SK-N-SH (cell line): ENCODE measurements at regions not wholly inside any gene's neighbourhood (a gene's known extent, or its start where the extent isn't known, plus 50 kb on each side); places are given as distances from the start of the nearest gene placed in this dataset.

Experiments used
- CTCF ChIA-PET: fragments of 300-600, 350-600 bp; formaldehyde crosslinking; extraction: SDS; loops from one replicate; lab custom pipeline; 2021; lab: Yijun Ruan, JAX
- POLR2A ChIA-PET: fragments of 350-600 bp; sonication (Branson Sonifier 250); formaldehyde crosslinking; extraction: SDS; loops from one replicate; lab custom pipeline; 2020; ENCODE audit warnings: antibody characterized with exemption, inconsistent platforms; lab: Yijun Ruan, JAX
- DNase-seq: peaks from one replicate; pipeline ENCODE4 v3.0.0; 2012
- H2AFZ ChIP-seq: fragments of 200-600 bp; sonication (generic); 2 replicates; pipeline ENCODE4 v1.8.1; 2016; ENCODE audit warnings: antibody characterized with exemption, mild to moderate bottlenecking, low read depth
- H3F3A ChIP-seq: fragments of 200-600 bp; sonication (generic); replicated peaks from 2 replicates; pipeline ENCODE3; 2016; ENCODE audit warnings: antibody characterized with exemption, mild to moderate bottlenecking; ENCODE audit not compliant: insufficient read depth
- H3K27ac ChIP-seq, 2 experiments: fragments of 200-500 bp in 1 of 2; fragments of 200-600 bp in 1 of 2; sonication (Bioruptor generic) in 1 of 2; sonication (generic), shearing (Covaris generic) in 1 of 2; 2 replicates each; pipeline versions ENCODE4 v1.5.1 to v1.6.1; 2014 to 2016; ENCODE audit warnings: low read depth in 2 of 2, inconsistent platforms in 1 of 2, low read length in 1 of 2, mild to moderate bottlenecking in 1 of 2, mixed read lengths in 1 of 2
- H3K27me3 ChIP-seq: fragments of 200-600 bp; sonication (generic), shearing (Covaris generic); 2 replicates; pipeline ENCODE4 v1.6.1; 2016; ENCODE audit warnings: mixed run types; ENCODE audit not compliant: insufficient read depth
- H3K36me3 ChIP-seq, 2 experiments: fragments of 200-500 bp in 1 of 2; fragments of 200-600 bp in 1 of 2; sonication (Bioruptor generic) in 1 of 2; sonication (generic) in 1 of 2; replicated peaks in 1 of 2; 2 replicates each; pipeline versions ENCODE3 to v1.5.1; 2014 to 2016; ENCODE audit warnings: low read length in 1 of 2, mild to moderate bottlenecking in 1 of 2; ENCODE audit not compliant: insufficient read depth in 2 of 2, control insufficient read depth in 1 of 2
- H3K4me1 ChIP-seq, 2 experiments: fragments of 200-500 bp in 1 of 2; fragments of 200-600 bp in 1 of 2; sonication (Bioruptor generic) in 1 of 2; sonication (generic), shearing (Covaris generic) in 1 of 2; 2 replicates each; pipeline versions ENCODE4 v1.5.1 to v1.6.1; 2014 to 2016; ENCODE audit warnings: low read depth in 1 of 2, low read length in 1 of 2, mixed run types in 1 of 2; ENCODE audit not compliant: insufficient read depth in 2 of 2, control insufficient read depth in 1 of 2
- H3K4me2 ChIP-seq: fragments of 200-600 bp; sonication (generic), shearing (Covaris generic); 2 replicates; pipeline ENCODE4 v1.6.1; 2017; ENCODE audit warnings: mixed run types
- H3K4me3 ChIP-seq, 2 experiments: fragments of 200-500 bp in 1 of 2; fragments of 200-600 bp in 1 of 2; sonication (Bioruptor generic) in 1 of 2; sonication (generic), shearing (Covaris generic) in 1 of 2; 2 replicates each; pipeline versions ENCODE4 v1.5.1 to v1.8.1; 2014 to 2016; ENCODE audit warnings: low read depth in 2 of 2, inconsistent platforms in 1 of 2, low read length in 1 of 2, mild to moderate bottlenecking in 1 of 2, mixed read lengths in 1 of 2, moderate library complexity in 1 of 2
- H3K79me2 ChIP-seq: fragments of 200-600 bp; sonication (generic); 2 replicates; pipeline ENCODE4 v1.8.1; 2017; ENCODE audit warnings: mild to moderate bottlenecking; ENCODE audit not compliant: insufficient read depth
- H3K9ac ChIP-seq: fragments of 200-600 bp; sonication (generic); 2 replicates; pipeline ENCODE4 v1.6.1; 2017; ENCODE audit warnings: mixed run types
- H3K9me2 ChIP-seq: fragments of 200-600 bp; sonication (generic); 2 replicates; pipeline ENCODE4 v1.6.1; 2017; ENCODE audit warnings: mixed run types
- H3K9me3 ChIP-seq: fragments of 200-600 bp; sonication (generic); 2 replicates; pipeline ENCODE4 v1.6.1; 2017; ENCODE audit warnings: mixed run types, mild to moderate bottlenecking, moderate library complexity
- H4K20me1 ChIP-seq: fragments of 200-600 bp; sonication (generic); 2 replicates; pipeline ENCODE4 v1.6.1; 2017; ENCODE audit warnings: mild to moderate bottlenecking, mixed run types; ENCODE audit not compliant: insufficient read depth
- ELF1 ChIP-seq: IDR thresholded peaks from 2 replicates; pipeline ENCODE4 v1.4.0; 2012
- EP300 ChIP-seq, 2 experiments: IDR thresholded peaks; 2 replicates each; pipeline versions ENCODE4 v1.4.0 to v1.6.1; 2012; ENCODE audit warnings: borderline replicate concordance in 1 of 2, low read depth in 1 of 2, low read length in 1 of 2
- FOSL2 ChIP-seq: IDR thresholded peaks from 2 replicates; pipeline ENCODE4 v1.4.0; 2012; ENCODE audit warnings: low read depth, mild to moderate bottlenecking, moderate library complexity, borderline replicate concordance
- FOXM1 ChIP-seq: IDR thresholded peaks from 2 replicates; pipeline ENCODE4 v1.4.0; 2012; ENCODE audit warnings: low read depth, mild to moderate bottlenecking
- GABPA ChIP-seq: IDR thresholded peaks from 2 replicates; pipeline ENCODE4 v1.4.0; 2012; ENCODE audit warnings: low read depth, mild to moderate bottlenecking
- GATA2 ChIP-seq: sonication (generic); formaldehyde crosslinking; IDR thresholded peaks from 2 replicates; pipeline ENCODE4 v1.5.0; 2020; ENCODE audit warnings: mild to moderate bottlenecking, missing genetic modification reagents
- JUND ChIP-seq: IDR thresholded peaks from 2 replicates; pipeline ENCODE4 v1.4.0; 2012
- NFIC ChIP-seq: IDR thresholded peaks from 2 replicates; pipeline ENCODE4 v1.4.0; 2012; ENCODE audit warnings: borderline replicate concordance
- RAD21 ChIP-seq: IDR thresholded peaks from 2 replicates; pipeline ENCODE4 v1.6.1; 2012; ENCODE audit warnings: mild to moderate bottlenecking, low read length
- RCOR1 ChIP-seq: fragments of 150-350 bp; IDR thresholded peaks from 2 replicates; pipeline ENCODE4 v1.6.1; 2017; ENCODE audit warnings: antibody characterized with exemption, low read length
- TCF12 ChIP-seq: IDR thresholded peaks from 2 replicates; pipeline ENCODE4 v1.4.0; 2012
- TEAD4 ChIP-seq: IDR thresholded peaks from 2 replicates; pipeline ENCODE4 v1.4.0; 2012; ENCODE audit warnings: mild to moderate bottlenecking, borderline replicate concordance; ENCODE audit not compliant: insufficient read depth
- YY1 ChIP-seq: IDR thresholded peaks from 2 replicates; pipeline ENCODE4 v1.4.0; 2012; ENCODE audit warnings: low read depth, mild to moderate bottlenecking
- WGBS: methylation state at CpG from one replicate; pipeline ENCODE4 v1.1.6; 2017; ENCODE audit warnings: low lambda C conversion rate; 5-methylcytosine and 5-hydroxymethylcytosine counted together
- TF ChIP-seq, protein P1 (sequence below): IDR thresholded peaks from 2 replicates; pipeline ENCODE4 v1.4.0; 2012; ENCODE audit warnings: low read depth, borderline replicate concordance
- TF ChIP-seq, protein P2 (sequence below): IDR thresholded peaks from 2 replicates; pipeline ENCODE4 v1.4.0; 2012; ENCODE audit warnings: low read depth
- TF ChIP-seq, protein P3 (sequence below): fragments of 150-350 bp; IDR thresholded peaks from 2 replicates; pipeline ENCODE4 v1.6.1; 2017; ENCODE audit warnings: antibody characterized with exemption, low read length, low read depth, borderline replicate concordance
- TF ChIP-seq, protein P4 (sequence below): fragments of 150-350 bp; IDR thresholded peaks from 2 replicates; pipeline ENCODE4 v1.6.1; 2016; ENCODE audit warnings: mild to moderate bottlenecking, low read depth, low read length
- TF ChIP-seq, protein P5 (sequence below): fragments of 200-600 bp; sonication (generic); IDR thresholded peaks from 2 replicates; pipeline ENCODE4 v1.6.1; 2017; ENCODE audit warnings: antibody characterized with exemption, mild to moderate bottlenecking, moderate library complexity
- TF ChIP-seq, protein P6 (sequence below): IDR thresholded peaks from 2 replicates; pipeline ENCODE4 v1.6.1; 2012; ENCODE audit warnings: mild to moderate bottlenecking, low read depth, low read length, moderate library complexity

DNA sequence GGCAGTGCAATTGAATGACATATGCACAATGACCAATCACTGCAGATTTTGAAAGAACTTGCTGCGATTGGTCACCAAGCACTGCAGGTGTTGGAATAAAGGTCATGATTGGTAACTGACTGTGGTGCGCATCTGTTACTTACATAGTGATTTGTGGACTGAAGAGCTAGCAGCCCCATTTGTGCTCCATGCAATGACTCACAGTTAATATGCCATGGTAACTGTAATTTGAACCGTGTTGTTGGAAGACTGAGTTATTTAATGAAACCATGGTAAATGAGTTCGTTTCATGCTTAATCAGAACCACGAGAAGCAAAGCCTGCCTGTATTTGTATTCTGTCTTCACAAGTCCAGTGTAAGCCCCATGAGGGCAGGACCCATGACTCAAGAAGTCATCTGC lies 220.5 kb downstream of the TJP1 start:
- no peaks in the 10 kb centered on the region for H3K9me3 ChIP-seq
- H3K4me2 ChIP-seq = no peak overlapping the region
- POLR2A ChIA-PET = no interaction called here
- TF ChIP-seq, protein P1, sequence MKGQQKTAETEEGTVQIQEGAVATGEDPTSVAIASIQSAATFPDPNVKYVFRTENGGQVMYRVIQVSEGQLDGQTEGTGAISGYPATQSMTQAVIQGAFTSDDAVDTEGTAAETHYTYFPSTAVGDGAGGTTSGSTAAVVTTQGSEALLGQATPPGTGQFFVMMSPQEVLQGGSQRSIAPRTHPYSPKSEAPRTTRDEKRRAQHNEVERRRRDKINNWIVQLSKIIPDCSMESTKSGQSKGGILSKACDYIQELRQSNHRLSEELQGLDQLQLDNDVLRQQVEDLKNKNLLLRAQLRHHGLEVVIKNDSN = no peak
- TF ChIP-seq NFIC (no peak), EP300 (IDR thresholded peaks at IDR 0.05; ENCODE audit: borderline replicate concordance in 1 of 2, low read depth in 1 of 2, low read length in 1 of 2) (no peak), ELF1 (no peak), RCOR1 (no peak)
- TF ChIP-seq, protein P2, sequence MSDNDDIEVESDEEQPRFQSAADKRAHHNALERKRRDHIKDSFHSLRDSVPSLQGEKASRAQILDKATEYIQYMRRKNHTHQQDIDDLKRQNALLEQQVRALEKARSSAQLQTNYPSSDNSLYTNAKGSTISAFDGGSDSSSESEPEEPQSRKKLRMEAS = no peak
- TF ChIP-seq, all 33 proteins: peak for 0
- Histone ChIP-seq H3K4me1 (no peaks in the 10 kb centered on the region), H3K27ac (no peak overlapping the region), H3K79me2 (no peaks in the 10 kb centered on the region), H3K4me3 (no peak overlapping the region), H4K20me1 (no peaks in the 10 kb centered on the region), H3K9me2 (no peaks in the 10 kb centered on the region), H2AFZ (no peak overlapping the region), H3K9ac (no peak overlapping the region), H3F3A (no peaks in the 10 kb centered on the region), H3K27me3 (no peaks in the 10 kb centered on the region), H3K36me3 (no peaks in the 10 kb centered on the region)
- CTCF ChIA-PET = no interaction called here
- DNase-seq = no peak
- WGBS = 51% methylated on average over 5 of the region's 5 CpGs

DNA sequence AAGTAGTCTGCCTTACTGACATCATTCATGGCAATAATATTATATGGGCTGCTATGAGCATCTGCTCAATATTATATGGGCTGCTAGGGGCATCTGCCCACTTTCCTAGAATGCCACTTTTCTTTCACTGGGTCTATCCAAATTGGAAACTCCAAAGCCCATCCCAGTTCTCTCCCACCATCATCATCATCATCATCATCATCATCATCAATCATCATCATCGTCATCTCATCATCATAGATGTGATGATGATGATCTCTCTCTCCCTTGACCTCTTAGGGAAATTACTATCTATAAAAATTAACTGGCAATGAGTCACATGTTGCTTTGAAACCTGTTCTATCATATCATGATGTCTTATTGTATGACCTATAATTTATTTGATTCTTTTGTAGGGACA lies 222.0 kb downstream of the TJP1 start:
- Histone ChIP-seq H4K20me1 (no peaks in the 10 kb centered on the region), H3K27me3 (no peaks in the 10 kb centered on the region), H3F3A (no peaks in the 10 kb centered on the region), H3K9me3 (no peaks in the 10 kb centered on the region), H2AFZ (no peak overlapping the region), H3K27ac (no peak overlapping the region), H3K4me1 (no peaks in the 10 kb centered on the region), H3K4me3 (no peak overlapping the region), H3K4me2 (no peak overlapping the region), H3K36me3 (no peaks in the 10 kb centered on the region), H3K79me2 (no peaks in the 10 kb centered on the region), H3K9me2 (no peaks in the 10 kb centered on the region), H3K9ac (no peak overlapping the region)
- ChIA-PET POLR2A (no interaction called here), CTCF (interaction anchor here (1.4 kb wide), 1 partner anchor 14 kb away, joined by 3 read pairs; no protein-coding TSS in a partner anchor)
- 38% methylated on average over 1 of the region's 1 CpG for WGBS
- no peak for DNase-seq
- TF ChIP-seq GATA2 (CRISPR knock-in tag) = no peak
- TF ChIP-seq JUND = no peak
- no peak for TF ChIP-seq EP300 (IDR thresholded peaks at IDR 0.05; ENCODE audit: borderline replicate concordance in 1 of 2, low read depth in 1 of 2, low read length in 1 of 2)
- no peak for TF ChIP-seq FOXM1
- no peak for TF ChIP-seq YY1
- TF ChIP-seq, protein P3, sequence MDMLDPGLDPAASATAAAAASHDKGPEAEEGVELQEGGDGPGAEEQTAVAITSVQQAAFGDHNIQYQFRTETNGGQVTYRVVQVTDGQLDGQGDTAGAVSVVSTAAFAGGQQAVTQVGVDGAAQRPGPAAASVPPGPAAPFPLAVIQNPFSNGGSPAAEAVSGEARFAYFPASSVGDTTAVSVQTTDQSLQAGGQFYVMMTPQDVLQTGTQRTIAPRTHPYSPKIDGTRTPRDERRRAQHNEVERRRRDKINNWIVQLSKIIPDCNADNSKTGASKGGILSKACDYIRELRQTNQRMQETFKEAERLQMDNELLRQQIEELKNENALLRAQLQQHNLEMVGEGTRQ = no peak
- TF ChIP-seq, protein P4, sequence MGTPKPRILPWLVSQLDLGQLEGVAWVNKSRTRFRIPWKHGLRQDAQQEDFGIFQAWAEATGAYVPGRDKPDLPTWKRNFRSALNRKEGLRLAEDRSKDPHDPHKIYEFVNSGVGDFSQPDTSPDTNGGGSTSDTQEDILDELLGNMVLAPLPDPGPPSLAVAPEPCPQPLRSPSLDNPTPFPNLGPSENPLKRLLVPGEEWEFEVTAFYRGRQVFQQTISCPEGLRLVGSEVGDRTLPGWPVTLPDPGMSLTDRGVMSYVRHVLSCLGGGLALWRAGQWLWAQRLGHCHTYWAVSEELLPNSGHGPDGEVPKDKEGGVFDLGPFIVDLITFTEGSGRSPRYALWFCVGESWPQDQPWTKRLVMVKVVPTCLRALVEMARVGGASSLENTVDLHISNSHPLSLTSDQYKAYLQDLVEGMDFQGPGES = no peak
- no peak for TF ChIP-seq GABPA
- TF ChIP-seq, protein P5, sequence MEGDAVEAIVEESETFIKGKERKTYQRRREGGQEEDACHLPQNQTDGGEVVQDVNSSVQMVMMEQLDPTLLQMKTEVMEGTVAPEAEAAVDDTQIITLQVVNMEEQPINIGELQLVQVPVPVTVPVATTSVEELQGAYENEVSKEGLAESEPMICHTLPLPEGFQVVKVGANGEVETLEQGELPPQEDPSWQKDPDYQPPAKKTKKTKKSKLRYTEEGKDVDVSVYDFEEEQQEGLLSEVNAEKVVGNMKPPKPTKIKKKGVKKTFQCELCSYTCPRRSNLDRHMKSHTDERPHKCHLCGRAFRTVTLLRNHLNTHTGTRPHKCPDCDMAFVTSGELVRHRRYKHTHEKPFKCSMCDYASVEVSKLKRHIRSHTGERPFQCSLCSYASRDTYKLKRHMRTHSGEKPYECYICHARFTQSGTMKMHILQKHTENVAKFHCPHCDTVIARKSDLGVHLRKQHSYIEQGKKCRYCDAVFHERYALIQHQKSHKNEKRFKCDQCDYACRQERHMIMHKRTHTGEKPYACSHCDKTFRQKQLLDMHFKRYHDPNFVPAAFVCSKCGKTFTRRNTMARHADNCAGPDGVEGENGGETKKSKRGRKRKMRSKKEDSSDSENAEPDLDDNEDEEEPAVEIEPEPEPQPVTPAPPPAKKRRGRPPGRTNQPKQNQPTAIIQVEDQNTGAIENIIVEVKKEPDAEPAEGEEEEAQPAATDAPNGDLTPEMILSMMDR = no peak
- no peak for TF ChIP-seq TCF12
- TF ChIP-seq, protein P6, sequence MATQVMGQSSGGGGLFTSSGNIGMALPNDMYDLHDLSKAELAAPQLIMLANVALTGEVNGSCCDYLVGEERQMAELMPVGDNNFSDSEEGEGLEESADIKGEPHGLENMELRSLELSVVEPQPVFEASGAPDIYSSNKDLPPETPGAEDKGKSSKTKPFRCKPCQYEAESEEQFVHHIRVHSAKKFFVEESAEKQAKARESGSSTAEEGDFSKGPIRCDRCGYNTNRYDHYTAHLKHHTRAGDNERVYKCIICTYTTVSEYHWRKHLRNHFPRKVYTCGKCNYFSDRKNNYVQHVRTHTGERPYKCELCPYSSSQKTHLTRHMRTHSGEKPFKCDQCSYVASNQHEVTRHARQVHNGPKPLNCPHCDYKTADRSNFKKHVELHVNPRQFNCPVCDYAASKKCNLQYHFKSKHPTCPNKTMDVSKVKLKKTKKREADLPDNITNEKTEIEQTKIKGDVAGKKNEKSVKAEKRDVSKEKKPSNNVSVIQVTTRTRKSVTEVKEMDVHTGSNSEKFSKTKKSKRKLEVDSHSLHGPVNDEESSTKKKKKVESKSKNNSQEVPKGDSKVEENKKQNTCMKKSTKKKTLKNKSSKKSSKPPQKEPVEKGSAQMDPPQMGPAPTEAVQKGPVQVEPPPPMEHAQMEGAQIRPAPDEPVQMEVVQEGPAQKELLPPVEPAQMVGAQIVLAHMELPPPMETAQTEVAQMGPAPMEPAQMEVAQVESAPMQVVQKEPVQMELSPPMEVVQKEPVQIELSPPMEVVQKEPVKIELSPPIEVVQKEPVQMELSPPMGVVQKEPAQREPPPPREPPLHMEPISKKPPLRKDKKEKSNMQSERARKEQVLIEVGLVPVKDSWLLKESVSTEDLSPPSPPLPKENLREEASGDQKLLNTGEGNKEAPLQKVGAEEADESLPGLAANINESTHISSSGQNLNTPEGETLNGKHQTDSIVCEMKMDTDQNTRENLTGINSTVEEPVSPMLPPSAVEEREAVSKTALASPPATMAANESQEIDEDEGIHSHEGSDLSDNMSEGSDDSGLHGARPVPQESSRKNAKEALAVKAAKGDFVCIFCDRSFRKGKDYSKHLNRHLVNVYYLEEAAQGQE = no peak
- no peak for TF ChIP-seq RAD21
- no peak for TF ChIP-seq TEAD4
- no peak for TF ChIP-seq FOSL2
